CD14-positive monocyte (primary cell): ENCODE measurements at regions not wholly inside any gene's neighbourhood (a gene's known extent, or its start where the extent isn't known, plus 50 kb on each side); places are given as distances from the start of the nearest gene placed in this dataset.
A peak's percentile ranks its signal among the peaks of the same experiment; 100 is the strongest.

ENCODE experiments used
- DNase-seq, 3 donors: peaks; one replicate each; pipeline ENCODE4 v3.0.0-alpha.2; 2011 to 2022
- H2AFZ ChIP-seq: 2 replicates; pipeline ENCODE4 v1.6.0; 2012; ENCODE audit warnings: mild to moderate bottlenecking, low read depth, low read length, inconsistent platforms; ENCODE audit not compliant: insufficient read depth, poor library complexity, severe bottlenecking
- H3K27ac ChIP-seq, 2 donors: 1 replicate in 1 of 2; 2 replicates in 1 of 2; pipeline ENCODE4 v1.5.1; 2012 to 2013; ENCODE audit warnings: low read length in 2 of 2, control low read depth in 1 of 2, inconsistent platforms in 1 of 2, low read depth in 1 of 2, mild to moderate bottlenecking in 1 of 2
- H3K27me3 ChIP-seq, 2 donors: one replicate each; pipeline versions ENCODE4 v1.6.0 to v1.6.1; 2011 to 2013; ENCODE audit warnings: low read length in 2 of 2; ENCODE audit not compliant: control insufficient read depth in 2 of 2, insufficient read depth in 2 of 2
- H3K36me3 ChIP-seq, 2 donors: replicated peaks in 1 of 2; 1 replicate in 1 of 2; 2 replicates in 1 of 2; pipeline versions ENCODE4 v1.5.1 to v1.6.1; 2012 to 2013; ENCODE audit warnings: low read length in 2 of 2, control low read depth in 1 of 2, inconsistent platforms in 1 of 2, mild to moderate bottlenecking in 1 of 2; ENCODE audit not compliant: insufficient read depth in 2 of 2, control insufficient read depth in 1 of 2
- H3K4me1 ChIP-seq, 2 donors: 1 replicate in 1 of 2; 2 replicates in 1 of 2; pipeline versions ENCODE4 v1.5.1 to v1.6.1; 2012 to 2013; ENCODE audit warnings: low read length in 2 of 2, control low read depth in 1 of 2, inconsistent platforms in 1 of 2, mild to moderate bottlenecking in 1 of 2, moderate library complexity in 1 of 2; ENCODE audit not compliant: insufficient read depth in 2 of 2, control insufficient read depth in 1 of 2
- H3K4me2 ChIP-seq: replicated peaks from 2 replicates; pipeline ENCODE3; 2012; ENCODE audit warnings: low read length, moderate library complexity, mild to moderate bottlenecking; ENCODE audit not compliant: poor library complexity, severe bottlenecking; ENCODE audit errors: extremely low read depth
- H3K4me3 ChIP-seq, 3 experiments: fragments of 200-600 bp in 1 of 3; sonication (generic) in 1 of 3; replicated peaks in 1 of 3; 1 replicate in 2 of 3; 2 replicates in 1 of 3; pipeline ENCODE4 v1.5.1; 2011 to 2013; ENCODE audit warnings: low read length in 3 of 3, mild to moderate bottlenecking in 3 of 3, control low read depth in 2 of 3, low read depth in 2 of 3, inconsistent platforms in 1 of 3, moderate library complexity in 1 of 3
- H3K79me2 ChIP-seq: 2 replicates; pipeline ENCODE4 v1.6.0; 2012; ENCODE audit warnings: mild to moderate bottlenecking, control low read depth, inconsistent platforms, low read length, moderate library complexity; ENCODE audit not compliant: insufficient read depth
- H3K9ac ChIP-seq: 2 replicates; pipeline ENCODE4 v1.6.0; 2017; ENCODE audit warnings: low read length, mild to moderate bottlenecking; ENCODE audit not compliant: insufficient read depth, poor library complexity, severe bottlenecking
- H3K9me3 ChIP-seq, 2 donors: replicated peaks in 1 of 2; 1 replicate in 1 of 2; 2 replicates in 1 of 2; pipeline versions ENCODE4 v1.5.1 to v1.6.1; 2012 to 2013; ENCODE audit warnings: low read length in 2 of 2, control low read depth in 1 of 2; ENCODE audit not compliant: control insufficient read depth in 1 of 2, insufficient read depth in 1 of 2
- H4K20me1 ChIP-seq: 2 replicates; pipeline ENCODE4 v1.6.0; 2012; ENCODE audit warnings: mild to moderate bottlenecking, low read length, control low read depth, moderate library complexity; ENCODE audit not compliant: insufficient read depth
- H3K27ac Mint-ChIP-seq, 7 donors: one replicate each; pipeline ENCODE4 v1.8.0; 2020; ENCODE audit warnings: mild to moderate bottlenecking in 7 of 7, mixed read lengths in 7 of 7, moderate library complexity in 6 of 7, inconsistent platforms in 2 of 7
- H3K27me3 Mint-ChIP-seq, 3 donors: one replicate each; pipeline ENCODE4 v1.8.0; 2021 to 2022; ENCODE audit warnings: low read depth in 3 of 3, mild to moderate bottlenecking in 3 of 3, mixed read lengths in 3 of 3, moderate library complexity in 3 of 3, inconsistent platforms in 1 of 3
- H3K36me3 Mint-ChIP-seq, 2 donors: one replicate each; pipeline ENCODE4 v1.8.0; 2020; ENCODE audit warnings: mixed read lengths in 2 of 2, inconsistent platforms in 1 of 2, mild to moderate bottlenecking in 1 of 2
- H3K4me1 Mint-ChIP-seq: one replicate; pipeline ENCODE4 v1.8.0; 2020; ENCODE audit warnings: mild to moderate bottlenecking, mixed read lengths
- H3K4me3 Mint-ChIP-seq, 2 donors: one replicate each; pipeline ENCODE4 v1.8.0; 2020; ENCODE audit warnings: mild to moderate bottlenecking in 2 of 2, mixed read lengths in 2 of 2, moderate library complexity in 1 of 2
- H3K9me3 Mint-ChIP-seq, 7 donors: one replicate each; pipeline ENCODE4 v1.8.0; 2020 to 2022; ENCODE audit warnings: mixed read lengths in 7 of 7, mild to moderate bottlenecking in 6 of 7, moderate library complexity in 6 of 7, inconsistent platforms in 2 of 7
- WGBS: methylation state at CpG from one replicate; pipeline ENCODE4 v1.1.5; 2013; ENCODE audit warnings: missing lambda C conversion rate; ENCODE audit not compliant: insufficient coverage; 5-methylcytosine and 5-hydroxymethylcytosine counted together
- intact Hi-C, 2 donors: fragments of 100-400 bp; cut with micrococcal nuclease; formaldehyde crosslinking; loops; one replicate each; pipeline versions ENCODE4 v1.15.0 to v1.15.1; 2023
- TF ChIP-seq, protein P1 (sequence below): fragments of 200-600 bp; IDR thresholded peaks from one replicate; pipeline ENCODE4 v1.8.0; 2022; ENCODE audit warnings: antibody characterized with exemption, mild to moderate bottlenecking

DNA sequence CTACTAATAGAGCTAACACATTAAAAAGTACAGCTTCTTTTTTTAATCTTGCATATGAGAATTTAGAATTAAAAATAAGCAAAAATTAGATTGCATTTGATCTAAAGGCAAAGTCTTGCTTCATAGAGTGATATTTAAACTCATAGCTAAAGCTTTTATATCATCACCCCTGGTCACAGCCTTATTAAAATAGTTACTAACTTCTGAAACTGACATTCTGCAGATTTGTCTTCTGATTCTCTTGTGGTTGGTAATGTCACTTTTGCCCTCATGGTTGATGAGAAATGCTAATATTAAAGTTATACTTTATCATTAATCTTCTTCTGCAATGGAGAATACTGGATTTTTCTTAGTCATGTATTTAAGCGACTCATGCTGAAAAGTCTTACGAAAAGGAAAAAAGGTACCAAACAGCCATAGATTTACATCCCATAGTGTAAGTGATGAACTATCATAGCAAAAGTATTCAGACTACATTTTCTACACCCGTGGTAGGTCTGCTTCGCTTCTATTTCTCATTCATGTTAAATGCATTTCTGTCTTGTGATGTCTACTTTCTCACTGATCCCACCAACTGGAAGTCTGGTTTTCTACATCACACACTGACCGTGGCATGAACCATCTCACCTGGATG lies 330.5 kb upstream of the B3GALT2 start:
- H3K27ac ChIP-seq = no peak overlapping the region
- intact Hi-C loops = no loop called here
- no peaks in the 10 kb centered on the region for H3K9me3 ChIP-seq
- H2AFZ ChIP-seq = no peak overlapping the region
- H4K20me1 ChIP-seq = no peaks in the 10 kb centered on the region
- no peaks in the 10 kb centered on the region for H3K27me3 ChIP-seq
- no peak overlapping the region for H3K4me3 Mint-ChIP-seq
- peaks cover 0 to 2% (median 0%) of the 10 kb centered on the region in 3 donors for H3K27me3 Mint-ChIP-seq
- DNase-seq = no peak
- no peaks in the 10 kb centered on the region for H3K79me2 ChIP-seq
- no peaks in the 10 kb centered on the region for H3K36me3 ChIP-seq
- no peak overlapping the region for H3K4me3 ChIP-seq
- no peak overlapping the region for H3K4me2 ChIP-seq
- H3K4me1 Mint-ChIP-seq = peaks cover 2% of the 10 kb centered on the region
- no peak overlapping the region for H3K9ac ChIP-seq
- WGBS = 100% methylated on average over 1 of the region's 5 CpGs
- no peaks in the 10 kb centered on the region for H3K36me3 Mint-ChIP-seq
- H3K4me1 ChIP-seq = no peaks in the 10 kb centered on the region
- peaks cover 0 to 6% (median 2%) of the 10 kb centered on the region in 7 donors for H3K9me3 Mint-ChIP-seq
- TF ChIP-seq, protein P1, sequence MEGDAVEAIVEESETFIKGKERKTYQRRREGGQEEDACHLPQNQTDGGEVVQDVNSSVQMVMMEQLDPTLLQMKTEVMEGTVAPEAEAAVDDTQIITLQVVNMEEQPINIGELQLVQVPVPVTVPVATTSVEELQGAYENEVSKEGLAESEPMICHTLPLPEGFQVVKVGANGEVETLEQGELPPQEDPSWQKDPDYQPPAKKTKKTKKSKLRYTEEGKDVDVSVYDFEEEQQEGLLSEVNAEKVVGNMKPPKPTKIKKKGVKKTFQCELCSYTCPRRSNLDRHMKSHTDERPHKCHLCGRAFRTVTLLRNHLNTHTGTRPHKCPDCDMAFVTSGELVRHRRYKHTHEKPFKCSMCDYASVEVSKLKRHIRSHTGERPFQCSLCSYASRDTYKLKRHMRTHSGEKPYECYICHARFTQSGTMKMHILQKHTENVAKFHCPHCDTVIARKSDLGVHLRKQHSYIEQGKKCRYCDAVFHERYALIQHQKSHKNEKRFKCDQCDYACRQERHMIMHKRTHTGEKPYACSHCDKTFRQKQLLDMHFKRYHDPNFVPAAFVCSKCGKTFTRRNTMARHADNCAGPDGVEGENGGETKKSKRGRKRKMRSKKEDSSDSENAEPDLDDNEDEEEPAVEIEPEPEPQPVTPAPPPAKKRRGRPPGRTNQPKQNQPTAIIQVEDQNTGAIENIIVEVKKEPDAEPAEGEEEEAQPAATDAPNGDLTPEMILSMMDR = no peak
- no peak overlapping the region for H3K27ac Mint-ChIP-seq

DNA sequence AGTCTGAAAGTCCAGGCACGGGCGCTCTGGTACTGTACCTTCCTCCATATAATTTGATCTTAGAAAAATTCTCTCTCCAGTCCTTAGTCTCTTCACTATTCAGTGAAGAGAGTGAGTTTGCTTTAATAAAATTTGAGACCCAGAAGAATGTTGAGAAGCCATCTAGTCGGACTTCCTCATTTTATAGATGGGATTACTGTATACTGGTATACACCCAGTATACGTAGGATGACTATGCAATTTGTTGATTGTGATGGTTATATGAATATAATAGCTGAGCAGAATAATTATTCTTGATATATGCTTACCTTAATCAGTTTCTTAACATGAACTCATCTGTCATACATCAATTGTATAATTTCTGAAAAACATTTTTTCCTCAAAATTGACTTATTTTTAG lies 328.0 kb upstream of the B3GALT2 start:
- Histone ChIP-seq H2AFZ (no peak overlapping the region), H3K4me3 (no peak overlapping the region), H3K4me2 (no peak overlapping the region), H3K27me3 (no peaks in the 10 kb centered on the region), H3K4me1 (no peaks in the 10 kb centered on the region), H3K27ac (no peak overlapping the region), H3K36me3 (no peaks in the 10 kb centered on the region), H3K9me3 (no peaks in the 10 kb centered on the region), H3K9ac (no peak overlapping the region), H3K79me2 (no peaks in the 10 kb centered on the region), H4K20me1 (no peaks in the 10 kb centered on the region)
- intact Hi-C loops = no loop called here
- TF ChIP-seq, protein P1 = no peak
- Mint-ChIP-seq H3K4me1 (peaks cover 2% of the 10 kb centered on the region), H3K9me3 (peaks cover 1 to 9% (median 4%) of the 10 kb centered on the region in 7 donors), H3K27ac (no peak overlapping the region), H3K27me3 (peaks cover 0 to 2% (median 0%) of the 10 kb centered on the region in 3 donors), H3K36me3 (no peaks in the 10 kb centered on the region), H3K4me3 (no peak overlapping the region)
- no CpG with 5 or more reads among the region's 4 CpGs for WGBS
- peak; percentile 25 to 67 (median 62) for DNase-seq
